HEK293 (cell line): ENCODE measurements at regions not wholly inside any gene's neighbourhood (a gene's known extent, or its start where the extent isn't known, plus 50 kb on each side); places are given as distances from the start of the nearest gene placed in this dataset.

ENCODE experiments used
- BCL11B ChIP-seq: fragments of 450-650 bp; formaldehyde crosslinking; IDR thresholded peaks from 2 replicates; pipeline ENCODE4 v1.5.1; 2016; ENCODE audit warnings: low read depth, missing biosample characterization, missing genetic modification characterization
- HOXA7 ChIP-seq: sonication (generic); formaldehyde crosslinking; IDR thresholded peaks from 2 replicates; pipeline ENCODE4 v1.8.1; 2022; ENCODE audit warnings: missing genetic modification reagents, borderline replicate concordance
- KLF8 ChIP-seq: fragments of 450-650 bp; formaldehyde crosslinking; IDR thresholded peaks from 2 replicates; pipeline ENCODE4 v1.5.1; 2016; ENCODE audit warnings: missing biosample characterization, missing genetic modification characterization
- MEIS1 ChIP-seq: sonication (generic); formaldehyde crosslinking; IDR thresholded peaks from 2 replicates; pipeline ENCODE4 v1.8.1; 2022; ENCODE audit warnings: missing genetic modification reagents, mild to moderate bottlenecking, borderline replicate concordance
- OVOL3 ChIP-seq: fragments of 450-650 bp; formaldehyde crosslinking; IDR thresholded peaks from 2 replicates; pipeline ENCODE4 v1.5.1; 2016; ENCODE audit warnings: missing biosample characterization, missing genetic modification characterization
- ZBTB48 ChIP-seq: fragments of 450-650 bp; formaldehyde crosslinking; IDR thresholded peaks from 2 replicates; pipeline ENCODE4 v1.5.1; 2016; ENCODE audit warnings: missing biosample characterization, missing genetic modification characterization
- ZNF112 ChIP-seq: fragments of 450-650 bp; formaldehyde crosslinking; IDR thresholded peaks from 2 replicates; pipeline ENCODE4 v1.5.0; 2017; ENCODE audit warnings: missing biosample characterization, missing genetic modification characterization
- ZNF133 ChIP-seq: fragments of 450-650 bp; formaldehyde crosslinking; IDR thresholded peaks from 2 replicates; pipeline ENCODE4 v1.5.1; 2016; ENCODE audit warnings: missing biosample characterization, missing genetic modification characterization
- ZNF140 ChIP-seq: fragments of 450-650 bp; formaldehyde crosslinking; IDR thresholded peaks from 2 replicates; pipeline ENCODE4 v1.5.1; 2016; ENCODE audit warnings: missing biosample characterization, missing genetic modification characterization
- ZNF169 ChIP-seq: fragments of 450-650 bp; formaldehyde crosslinking; IDR thresholded peaks from 2 replicates; pipeline ENCODE4 v1.5.1; 2016; ENCODE audit warnings: missing biosample characterization, missing genetic modification characterization
- ZNF2 ChIP-seq: fragments of 450-650 bp; formaldehyde crosslinking; IDR thresholded peaks from 2 replicates; pipeline ENCODE4 v1.5.1; 2016; ENCODE audit warnings: missing biosample characterization, missing genetic modification characterization
- ZNF423 ChIP-seq: fragments of 450-650 bp; formaldehyde crosslinking; IDR thresholded peaks from 2 replicates; pipeline ENCODE4 v1.5.1; 2016; ENCODE audit warnings: missing biosample characterization, missing genetic modification characterization
- ZNF514 ChIP-seq: fragments of 450-650 bp; formaldehyde crosslinking; IDR thresholded peaks from 2 replicates; pipeline ENCODE4 v1.5.1; 2016; ENCODE audit warnings: missing biosample characterization, missing genetic modification characterization
- ZNF529 ChIP-seq: fragments of 450-650 bp; formaldehyde crosslinking; IDR thresholded peaks from 2 replicates; pipeline ENCODE4 v1.5.1; 2017; ENCODE audit warnings: missing genetic modification characterization, missing biosample characterization; ENCODE audit not compliant: insufficient replicate concordance
- ZNF548 ChIP-seq: fragments of 450-650 bp; formaldehyde crosslinking; IDR thresholded peaks from 2 replicates; pipeline ENCODE4 v1.5.1; 2016; ENCODE audit warnings: missing biosample characterization, missing genetic modification characterization
- ZNF549 ChIP-seq: fragments of 450-650 bp; IDR thresholded peaks from 2 replicates; pipeline ENCODE4 v1.5.1; 2018; ENCODE audit warnings: missing biosample characterization, missing genetic modification characterization, mild to moderate bottlenecking, inconsistent platforms, moderate library complexity
- ZNF624 ChIP-seq: fragments of 450-650 bp; formaldehyde crosslinking; IDR thresholded peaks from 2 replicates; pipeline ENCODE4 v1.5.1; 2017; ENCODE audit warnings: missing biosample characterization, missing genetic modification characterization
- ZNF626 ChIP-seq: fragments of 450-650 bp; sonication (Bioruptor Pico); formaldehyde crosslinking; IDR thresholded peaks from 2 replicates; pipeline ENCODE4 v1.5.1; 2018; ENCODE audit warnings: missing biosample characterization, missing genetic modification characterization, inconsistent platforms
- ZNF670 ChIP-seq: fragments of 450-650 bp; formaldehyde crosslinking; IDR thresholded peaks from 2 replicates; pipeline ENCODE4 v1.5.1; 2016; ENCODE audit warnings: missing biosample characterization, missing genetic modification characterization, low read depth
- ZNF777 ChIP-seq: fragments of 450-650 bp; formaldehyde crosslinking; IDR thresholded peaks from 2 replicates; pipeline ENCODE4 v1.5.1; 2017; ENCODE audit warnings: missing biosample characterization, missing genetic modification characterization, borderline replicate concordance
- TF ChIP-seq, protein P1 (sequence below): fragments of 450-650 bp; formaldehyde crosslinking; conservative IDR thresholded peaks from 2 replicates; pipeline ENCODE4 v1.5.1; 2016; ENCODE audit warnings: low read depth, missing biosample characterization, missing genetic modification characterization
- TF ChIP-seq, protein P2 (sequence below): fragments of 450-650 bp; formaldehyde crosslinking; IDR thresholded peaks from 2 replicates; pipeline ENCODE4 v1.5.1; 2017; ENCODE audit warnings: missing biosample characterization, missing genetic modification characterization
- TF ChIP-seq, protein P3 (sequence below): fragments of 450-650 bp; formaldehyde crosslinking; IDR thresholded peaks from 2 replicates; pipeline ENCODE4 v1.5.1; 2016; ENCODE audit warnings: missing biosample characterization, missing genetic modification characterization
- TF ChIP-seq, protein P4 (sequence below): fragments of 450-650 bp; formaldehyde crosslinking; IDR thresholded peaks from 2 replicates; pipeline ENCODE4 v1.5.1; 2016; ENCODE audit warnings: missing biosample characterization, missing genetic modification characterization, borderline replicate concordance
- TF ChIP-seq, protein P5 (sequence below): fragments of 450-650 bp; formaldehyde crosslinking; IDR thresholded peaks from 2 replicates; pipeline ENCODE4 v1.5.1; 2016; ENCODE audit warnings: missing biosample characterization, missing genetic modification characterization
- TF ChIP-seq, protein P6 (sequence below): fragments of 450-650 bp; formaldehyde crosslinking; IDR thresholded peaks from 2 replicates; pipeline ENCODE4 v1.5.1; 2016; ENCODE audit warnings: missing biosample characterization, missing genetic modification characterization

DNA sequence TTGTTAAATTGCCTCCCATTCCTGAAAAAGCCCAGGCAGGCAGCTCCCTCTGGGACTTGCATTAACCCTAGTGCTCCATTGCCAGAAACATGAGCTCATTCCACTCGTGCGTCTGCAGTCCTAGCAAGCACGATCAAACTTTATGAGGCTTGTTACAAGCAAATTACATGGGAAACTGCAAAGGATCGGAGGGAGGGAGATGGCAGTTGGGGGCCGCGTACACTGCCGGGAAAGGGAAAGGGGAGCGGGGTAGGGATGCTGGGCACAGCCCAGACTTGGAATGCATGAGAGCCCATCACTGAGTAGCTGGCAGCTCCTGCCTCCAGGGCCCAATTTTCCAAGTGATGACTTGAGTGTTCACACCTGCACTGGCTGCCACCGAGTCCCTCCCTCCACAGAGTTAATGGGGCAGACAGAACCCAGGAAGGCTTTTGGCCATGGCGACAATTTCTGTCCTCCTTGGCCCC lies 169.9 kb downstream of the BRINP2 start (continued):
- TF ChIP-seq, protein P1, sequence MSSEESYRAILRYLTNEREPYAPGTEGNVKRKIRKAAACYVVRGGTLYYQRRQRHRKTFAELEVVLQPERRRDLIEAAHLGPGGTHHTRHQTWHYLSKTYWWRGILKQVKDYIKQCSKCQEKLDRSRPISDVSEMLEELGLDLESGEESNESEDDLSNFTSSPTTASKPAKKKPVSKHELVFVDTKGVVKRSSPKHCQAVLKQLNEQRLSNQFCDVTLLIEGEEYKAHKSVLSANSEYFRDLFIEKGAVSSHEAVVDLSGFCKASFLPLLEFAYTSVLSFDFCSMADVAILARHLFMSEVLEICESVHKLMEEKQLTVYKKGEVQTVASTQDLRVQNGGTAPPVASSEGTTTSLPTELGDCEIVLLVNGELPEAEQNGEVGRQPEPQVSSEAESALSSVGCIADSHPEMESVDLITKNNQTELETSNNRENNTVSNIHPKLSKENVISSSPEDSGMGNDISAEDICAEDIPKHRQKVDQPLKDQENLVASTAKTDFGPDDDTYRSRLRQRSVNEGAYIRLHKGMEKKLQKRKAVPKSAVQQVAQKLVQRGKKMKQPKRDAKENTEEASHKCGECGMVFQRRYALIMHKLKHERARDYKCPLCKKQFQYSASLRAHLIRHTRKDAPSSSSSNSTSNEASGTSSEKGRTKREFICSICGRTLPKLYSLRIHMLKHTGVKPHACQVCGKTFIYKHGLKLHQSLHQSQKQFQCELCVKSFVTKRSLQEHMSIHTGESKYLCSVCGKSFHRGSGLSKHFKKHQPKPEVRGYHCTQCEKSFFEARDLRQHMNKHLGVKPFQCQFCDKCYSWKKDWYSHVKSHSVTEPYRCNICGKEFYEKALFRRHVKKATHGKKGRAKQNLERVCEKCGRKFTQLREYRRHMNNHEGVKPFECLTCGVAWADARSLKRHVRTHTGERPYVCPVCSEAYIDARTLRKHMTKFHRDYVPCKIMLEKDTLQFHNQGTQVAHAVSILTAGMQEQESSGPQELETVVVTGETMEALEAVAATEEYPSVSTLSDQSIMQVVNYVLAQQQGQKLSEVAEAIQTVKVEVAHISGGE (tag by site-specific recombination), result 0 out of 2 replicates have a peak, but pooled peaks have one; percentile 17
- peak; percentile 95 for TF ChIP-seq OVOL3 (tag by site-specific recombination)
- no peak for TF ChIP-seq ZNF626
- peak; percentile 68; the same call in 1 of the 2 replicates for TF ChIP-seq BCL11B (tag by site-specific recombination)
- no peak for TF ChIP-seq ZNF549 (tag by site-specific recombination)
- no peak for TF ChIP-seq MEIS1 (CRISPR knock-in tag)
- peak; percentile 91 for TF ChIP-seq ZNF423 (tag by site-specific recombination)
- TF ChIP-seq, protein P2, sequence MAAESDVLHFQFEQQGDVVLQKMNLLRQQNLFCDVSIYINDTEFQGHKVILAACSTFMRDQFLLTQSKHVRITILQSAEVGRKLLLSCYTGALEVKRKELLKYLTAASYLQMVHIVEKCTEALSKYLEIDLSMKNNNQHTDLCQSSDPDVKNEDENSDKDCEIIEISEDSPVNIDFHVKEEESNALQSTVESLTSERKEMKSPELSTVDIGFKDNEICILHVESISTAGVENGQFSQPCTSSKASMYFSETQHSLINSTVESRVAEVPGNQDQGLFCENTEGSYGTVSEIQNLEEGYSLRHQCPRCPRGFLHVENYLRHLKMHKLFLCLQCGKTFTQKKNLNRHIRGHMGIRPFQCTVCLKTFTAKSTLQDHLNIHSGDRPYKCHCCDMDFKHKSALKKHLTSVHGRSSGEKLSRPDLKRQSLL (tag by site-specific recombination), result no peak
- TF ChIP-seq, protein P3, sequence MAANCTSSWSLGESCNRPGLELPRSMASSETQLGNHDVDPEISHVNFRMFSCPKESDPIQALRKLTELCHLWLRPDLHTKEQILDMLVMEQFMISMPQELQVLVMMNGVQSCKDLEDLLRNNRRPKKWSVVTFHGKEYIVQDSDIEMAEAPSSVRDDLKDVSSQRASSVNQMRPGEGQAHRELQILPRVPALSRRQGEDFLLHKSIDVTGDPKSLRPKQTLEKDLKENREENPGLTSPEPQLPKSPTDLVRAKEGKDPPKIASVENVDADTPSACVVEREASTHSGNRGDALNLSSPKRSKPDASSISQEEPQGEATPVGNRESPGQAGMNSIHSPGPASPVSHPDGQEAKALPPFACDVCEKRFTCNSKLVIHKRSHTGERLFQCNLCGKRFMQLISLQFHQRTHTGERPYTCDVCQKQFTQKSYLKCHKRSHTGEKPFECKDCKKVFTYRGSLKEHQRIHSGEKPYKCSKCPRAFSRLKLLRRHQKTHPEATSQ (tag by site-specific recombination), result no peak
- TF ChIP-seq KLF8 (tag by site-specific recombination), result no peak
- TF ChIP-seq, protein P4, sequence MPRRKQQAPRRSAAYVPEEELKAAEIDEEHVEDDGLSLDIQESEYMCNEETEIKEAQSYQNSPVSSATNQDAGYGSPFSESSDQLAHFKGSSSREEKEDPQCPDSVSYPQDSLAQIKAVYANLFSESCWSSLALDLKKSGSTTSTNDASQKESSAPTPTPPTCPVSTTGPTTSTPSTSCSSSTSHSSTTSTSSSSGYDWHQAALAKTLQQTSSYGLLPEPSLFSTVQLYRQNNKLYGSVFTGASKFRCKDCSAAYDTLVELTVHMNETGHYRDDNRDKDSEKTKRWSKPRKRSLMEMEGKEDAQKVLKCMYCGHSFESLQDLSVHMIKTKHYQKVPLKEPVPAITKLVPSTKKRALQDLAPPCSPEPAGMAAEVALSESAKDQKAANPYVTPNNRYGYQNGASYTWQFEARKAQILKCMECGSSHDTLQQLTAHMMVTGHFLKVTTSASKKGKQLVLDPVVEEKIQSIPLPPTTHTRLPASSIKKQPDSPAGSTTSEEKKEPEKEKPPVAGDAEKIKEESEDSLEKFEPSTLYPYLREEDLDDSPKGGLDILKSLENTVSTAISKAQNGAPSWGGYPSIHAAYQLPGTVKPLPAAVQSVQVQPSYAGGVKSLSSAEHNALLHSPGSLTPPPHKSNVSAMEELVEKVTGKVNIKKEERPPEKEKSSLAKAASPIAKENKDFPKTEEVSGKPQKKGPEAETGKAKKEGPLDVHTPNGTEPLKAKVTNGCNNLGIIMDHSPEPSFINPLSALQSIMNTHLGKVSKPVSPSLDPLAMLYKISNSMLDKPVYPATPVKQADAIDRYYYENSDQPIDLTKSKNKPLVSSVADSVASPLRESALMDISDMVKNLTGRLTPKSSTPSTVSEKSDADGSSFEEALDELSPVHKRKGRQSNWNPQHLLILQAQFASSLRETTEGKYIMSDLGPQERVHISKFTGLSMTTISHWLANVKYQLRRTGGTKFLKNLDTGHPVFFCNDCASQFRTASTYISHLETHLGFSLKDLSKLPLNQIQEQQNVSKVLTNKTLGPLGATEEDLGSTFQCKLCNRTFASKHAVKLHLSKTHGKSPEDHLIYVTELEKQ, result peak; percentile 66; the same call in 1 of the 2 replicates
- TF ChIP-seq ZNF112 (tag by site-specific recombination), result no peak
- TF ChIP-seq ZNF777, result no peak
- no peak for TF ChIP-seq ZNF624 (tag by site-specific recombination)
- TF ChIP-seq ZNF2, result peak; percentile 86
- no peak for TF ChIP-seq HOXA7 (CRISPR knock-in tag)
- TF ChIP-seq ZNF169, result no peak
- no peak for TF ChIP-seq ZNF133 (tag by site-specific recombination)
- no peak for TF ChIP-seq ZNF529 (tag by site-specific recombination)
- TF ChIP-seq ZNF140 (tag by site-specific recombination), result no peak
- TF ChIP-seq ZNF548 (tag by site-specific recombination), result no peak
- TF ChIP-seq, protein P5, sequence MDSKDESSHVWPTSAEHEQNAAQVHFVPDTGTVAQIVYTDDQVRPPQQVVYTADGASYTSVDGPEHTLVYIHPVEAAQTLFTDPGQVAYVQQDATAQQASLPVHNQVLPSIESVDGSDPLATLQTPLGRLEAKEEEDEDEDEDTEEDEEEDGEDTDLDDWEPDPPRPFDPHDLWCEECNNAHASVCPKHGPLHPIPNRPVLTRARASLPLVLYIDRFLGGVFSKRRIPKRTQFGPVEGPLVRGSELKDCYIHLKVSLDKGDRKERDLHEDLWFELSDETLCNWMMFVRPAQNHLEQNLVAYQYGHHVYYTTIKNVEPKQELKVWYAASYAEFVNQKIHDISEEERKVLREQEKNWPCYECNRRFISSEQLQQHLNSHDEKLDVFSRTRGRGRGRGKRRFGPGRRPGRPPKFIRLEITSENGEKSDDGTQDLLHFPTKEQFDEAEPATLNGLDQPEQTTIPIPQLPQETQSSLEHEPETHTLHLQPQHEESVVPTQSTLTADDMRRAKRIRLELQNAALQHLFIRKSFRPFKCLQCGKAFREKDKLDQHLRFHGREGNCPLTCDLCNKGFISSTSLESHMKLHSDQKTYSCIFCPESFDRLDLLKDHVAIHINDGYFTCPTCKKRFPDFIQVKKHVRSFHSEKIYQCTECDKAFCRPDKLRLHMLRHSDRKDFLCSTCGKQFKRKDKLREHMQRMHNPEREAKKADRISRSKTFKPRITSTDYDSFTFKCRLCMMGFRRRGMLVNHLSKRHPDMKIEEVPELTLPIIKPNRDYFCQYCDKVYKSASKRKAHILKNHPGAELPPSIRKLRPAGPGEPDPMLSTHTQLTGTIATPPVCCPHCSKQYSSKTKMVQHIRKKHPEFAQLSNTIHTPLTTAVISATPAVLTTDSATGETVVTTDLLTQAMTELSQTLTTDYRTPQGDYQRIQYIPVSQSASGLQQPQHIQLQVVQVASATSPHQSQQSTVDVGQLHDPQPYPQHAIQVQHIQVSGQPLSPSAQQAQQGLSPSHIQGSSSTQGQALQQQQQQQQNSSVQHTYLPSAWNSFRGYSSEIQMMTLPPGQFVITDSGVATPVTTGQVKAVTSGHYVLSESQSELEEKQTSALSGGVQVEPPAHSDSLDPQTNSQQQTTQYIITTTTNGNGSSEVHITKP (tag by site-specific recombination), result peak; percentile 96
- no peak for TF ChIP-seq ZNF514
- TF ChIP-seq, protein P6, sequence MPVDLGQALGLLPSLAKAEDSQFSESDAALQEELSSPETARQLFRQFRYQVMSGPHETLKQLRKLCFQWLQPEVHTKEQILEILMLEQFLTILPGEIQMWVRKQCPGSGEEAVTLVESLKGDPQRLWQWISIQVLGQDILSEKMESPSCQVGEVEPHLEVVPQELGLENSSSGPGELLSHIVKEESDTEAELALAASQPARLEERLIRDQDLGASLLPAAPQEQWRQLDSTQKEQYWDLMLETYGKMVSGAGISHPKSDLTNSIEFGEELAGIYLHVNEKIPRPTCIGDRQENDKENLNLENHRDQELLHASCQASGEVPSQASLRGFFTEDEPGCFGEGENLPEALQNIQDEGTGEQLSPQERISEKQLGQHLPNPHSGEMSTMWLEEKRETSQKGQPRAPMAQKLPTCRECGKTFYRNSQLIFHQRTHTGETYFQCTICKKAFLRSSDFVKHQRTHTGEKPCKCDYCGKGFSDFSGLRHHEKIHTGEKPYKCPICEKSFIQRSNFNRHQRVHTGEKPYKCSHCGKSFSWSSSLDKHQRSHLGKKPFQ (tag by site-specific recombination), result peak; percentile 98
- TF ChIP-seq ZNF670 (tag by site-specific recombination), result no peak
- no peak for TF ChIP-seq ZBTB48 (tag by site-specific recombination)
